Vagina (tissue), 2 donors: ENCODE measurements at regions not wholly inside any gene's neighbourhood (a gene's known extent, or its start where the extent isn't known, plus 50 kb on each side); places are given as distances from the start of the nearest gene placed in this dataset.

Experiments
- CTCF ChIP-seq, 3 experiments: fragments of 450-650 bp in 2 of 3; fragments of 200-600 bp in 1 of 3; sonication (generic) in 1 of 3; IDR thresholded peaks; one replicate each; pipeline ENCODE4 v1.5.1; 2017 to 2019; ENCODE audit warnings: antibody characterized with exemption in 3 of 3, mild to moderate bottlenecking in 2 of 3, moderate library complexity in 2 of 3
- POLR2A ChIP-seq, 2 donors: fragments of 450-650 bp; IDR thresholded peaks; one replicate each; pipeline ENCODE4 v1.6.1; 2017; ENCODE audit warnings: antibody characterized with exemption in 2 of 2, mild to moderate bottlenecking in 2 of 2, moderate library complexity in 2 of 2
- POLR2AphosphoS5 ChIP-seq, 2 donors: sonication (generic); formaldehyde crosslinking; IDR thresholded peaks; one replicate each; pipeline ENCODE4 v1.9.0; 2017; ENCODE audit warnings: antibody characterized with exemption in 2 of 2, mild to moderate bottlenecking in 2 of 2, low read depth in 1 of 2; ENCODE audit not compliant: insufficient read depth in 1 of 2

DNA sequence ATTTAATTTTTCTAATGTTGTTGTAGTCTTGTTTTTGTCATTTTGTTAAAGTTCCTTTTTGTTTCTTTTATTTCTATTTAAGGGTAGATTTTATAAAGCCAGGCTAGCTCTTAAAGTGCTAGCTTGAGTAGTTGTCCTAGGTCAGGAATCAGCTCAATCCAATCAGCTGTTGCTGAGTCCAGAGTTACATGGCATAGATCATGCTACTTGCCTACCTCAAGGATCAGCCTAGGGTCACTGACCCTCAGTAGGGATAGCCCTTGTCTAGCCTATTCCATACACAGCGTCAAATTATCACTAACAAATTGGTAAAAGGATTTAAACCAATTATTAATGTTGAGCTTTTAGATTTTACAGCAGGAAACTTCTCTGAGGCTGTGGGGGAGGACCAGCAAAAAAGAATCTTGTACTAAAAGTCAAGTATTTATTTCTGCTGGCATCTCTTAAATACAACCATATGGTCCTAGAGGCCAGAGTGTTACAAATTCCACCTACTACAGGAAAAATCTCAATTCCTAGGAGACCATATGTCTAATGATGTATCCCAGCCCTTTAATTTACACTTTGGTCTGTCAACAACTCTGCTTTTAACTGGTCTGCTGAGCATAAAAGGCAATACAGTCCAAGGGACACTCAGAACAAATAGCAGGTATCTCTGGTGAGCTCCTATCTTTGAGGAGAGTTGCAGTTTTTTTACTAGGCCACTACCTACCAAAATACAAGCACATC lies 138.3 kb upstream of the PTPRG start:
- no peak for TF ChIP-seq CTCF (IDR thresholded peaks at IDR 0.05)
- TF ChIP-seq POLR2A (IDR thresholded peaks at IDR 0.05): no peak
- TF ChIP-seq POLR2AphosphoS5 (IDR thresholded peaks at IDR 0.05; ENCODE audit: insufficient read depth in 1 of 2, low read depth in 1 of 2): no peak
